MCF 10A (cell line): ENCODE measurements at regions not wholly inside any gene's neighbourhood (a gene's known extent, or its start where the extent isn't known, plus 50 kb on each side); places are given as distances from the start of the nearest gene placed in this dataset.

Source experiments
- BruUV-seq: library from RNA; stranded (reverse); fragments of 400-500 nt; replicated peaks from 2 replicates; lab custom pipeline; 2021; lab: Mats Ljungman, UMichigan
- CTCF ChIA-PET: fragments of 300-600 bp; sonication (Branson Sonifier 250); formaldehyde crosslinking; extraction: SDS; loops from one replicate; lab custom pipeline; 2021; ENCODE audit warnings: antibody characterized with exemption, inconsistent platforms; lab: Yijun Ruan, JAX
- POLR2A ChIA-PET: fragments of 300-600, 350-650 bp; sonication (Branson Sonifier 250); formaldehyde crosslinking; extraction: SDS; loops from one replicate; lab custom pipeline; 2020; ENCODE audit warnings: antibody characterized with exemption, inconsistent platforms; lab: Yijun Ruan, JAX
- DNase-seq: peaks from one replicate; pipeline ENCODE4 v3.0.0-alpha.2; 2018; ENCODE audit not compliant: unreplicated experiment
- H3K27ac Mint-ChIP-seq: one replicate; pipeline ENCODE4 v1.8.0; 2022; ENCODE audit warnings: mild to moderate bottlenecking, low read depth, mixed read lengths; ENCODE audit not compliant: unreplicated experiment
- H3K27me3 Mint-ChIP-seq: one replicate; pipeline ENCODE4 v1.8.0; 2022; ENCODE audit warnings: mixed read lengths; ENCODE audit not compliant: insufficient read depth, unreplicated experiment
- H3K36me3 Mint-ChIP-seq: one replicate; pipeline ENCODE4 v1.8.0; 2022; ENCODE audit warnings: mild to moderate bottlenecking, moderate library complexity, mixed read lengths; ENCODE audit not compliant: insufficient read depth, unreplicated experiment
- H3K4me1 Mint-ChIP-seq: one replicate; pipeline ENCODE4 v1.8.0; 2022; ENCODE audit warnings: mixed read lengths; ENCODE audit not compliant: insufficient read depth, unreplicated experiment
- H3K4me3 Mint-ChIP-seq: one replicate; pipeline ENCODE4 v1.8.0; 2022; ENCODE audit warnings: mild to moderate bottlenecking, moderate library complexity, mixed read lengths; ENCODE audit not compliant: unreplicated experiment
- H3K9me3 Mint-ChIP-seq: one replicate; pipeline ENCODE4 v1.8.0; 2022; ENCODE audit warnings: mixed read lengths; ENCODE audit not compliant: unreplicated experiment
- intact Hi-C: fragments of 100-400 bp; cut with micrococcal nuclease; formaldehyde crosslinking; loops from 2 replicates; pipeline ENCODE4 v1.14.1; 2022
- TF ChIP-seq, protein P1 (sequence below): fragments of 200-600 bp; IDR thresholded peaks from one replicate; pipeline ENCODE4 v1.8.0; 2022; ENCODE audit warnings: antibody characterized with exemption, mild to moderate bottlenecking; ENCODE audit not compliant: unreplicated experiment

GRCh38 chr4:59838236-59838635, 1361.9 kb upstream of the ADGRL3 start:
- intact Hi-C loops = no loop called here
- Mint-ChIP-seq H3K4me1 (no peaks in the 10 kb centered on the region), H3K36me3 (no peaks in the 10 kb centered on the region), H3K27ac (no peak overlapping the region), H3K4me3 (no peak overlapping the region), H3K27me3 (no peaks in the 10 kb centered on the region), H3K9me3 (no peaks in the 10 kb centered on the region)
- no TSS peak for BruUV-seq
- POLR2A ChIA-PET = interaction anchor here (0.7 kb wide), 1 partner anchor 418 kb away, joined by 3 read pairs; no protein-coding TSS in a partner anchor
- TF ChIP-seq, protein P1, sequence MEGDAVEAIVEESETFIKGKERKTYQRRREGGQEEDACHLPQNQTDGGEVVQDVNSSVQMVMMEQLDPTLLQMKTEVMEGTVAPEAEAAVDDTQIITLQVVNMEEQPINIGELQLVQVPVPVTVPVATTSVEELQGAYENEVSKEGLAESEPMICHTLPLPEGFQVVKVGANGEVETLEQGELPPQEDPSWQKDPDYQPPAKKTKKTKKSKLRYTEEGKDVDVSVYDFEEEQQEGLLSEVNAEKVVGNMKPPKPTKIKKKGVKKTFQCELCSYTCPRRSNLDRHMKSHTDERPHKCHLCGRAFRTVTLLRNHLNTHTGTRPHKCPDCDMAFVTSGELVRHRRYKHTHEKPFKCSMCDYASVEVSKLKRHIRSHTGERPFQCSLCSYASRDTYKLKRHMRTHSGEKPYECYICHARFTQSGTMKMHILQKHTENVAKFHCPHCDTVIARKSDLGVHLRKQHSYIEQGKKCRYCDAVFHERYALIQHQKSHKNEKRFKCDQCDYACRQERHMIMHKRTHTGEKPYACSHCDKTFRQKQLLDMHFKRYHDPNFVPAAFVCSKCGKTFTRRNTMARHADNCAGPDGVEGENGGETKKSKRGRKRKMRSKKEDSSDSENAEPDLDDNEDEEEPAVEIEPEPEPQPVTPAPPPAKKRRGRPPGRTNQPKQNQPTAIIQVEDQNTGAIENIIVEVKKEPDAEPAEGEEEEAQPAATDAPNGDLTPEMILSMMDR = no peak
- CTCF ChIA-PET = no interaction called here
- no peak for DNase-seq

GRCh38 chr4:59841698-59842097, 1358.4 kb upstream of the ADGRL3 start:
- no TSS peak for BruUV-seq

DNA sequence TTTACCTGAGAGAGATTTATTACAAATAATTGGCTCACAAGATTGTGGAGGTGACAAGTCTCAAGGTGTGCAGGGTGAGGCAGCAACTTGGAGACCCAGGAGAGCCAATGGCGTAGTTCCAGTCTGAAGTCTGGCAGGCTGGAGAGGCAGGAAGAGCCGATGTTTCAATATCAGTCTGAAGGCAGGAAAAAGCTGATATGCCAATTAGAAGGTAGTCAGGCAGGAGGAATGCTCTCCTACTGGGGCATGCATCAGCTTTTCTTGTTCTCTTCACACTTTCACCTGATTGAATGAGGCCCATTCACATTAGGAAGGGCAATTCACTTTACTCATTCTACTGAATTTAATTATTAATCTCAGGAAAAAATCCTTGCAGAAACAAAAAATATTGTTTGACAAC, 1351.7 kb upstream of the ADGRL3 start:
- Mint-ChIP-seq H3K27me3 (no peaks in the 10 kb centered on the region), H3K4me1 (no peaks in the 10 kb centered on the region), H3K27ac (no peak overlapping the region), H3K36me3 (no peaks in the 10 kb centered on the region), H3K9me3 (peaks cover 14% of the 10 kb centered on the region), H3K4me3 (no peak overlapping the region)
- intact Hi-C loops = no loop called here
- CTCF ChIA-PET = no interaction called here
- BruUV-seq = no TSS peak
- DNase-seq = no peak
- TF ChIP-seq, protein P1 = no peak
- POLR2A ChIA-PET = no interaction called here

More at GRCh38 chr4:59841698-59842097, 1358.4 kb upstream of the ADGRL3 start:
- TF ChIP-seq, protein P1 = no peak
- ChIA-PET POLR2A (no interaction called here), CTCF (no interaction called here)
- no peaks in the 10 kb centered on the region for H3K27me3 Mint-ChIP-seq
- intact Hi-C loops = no loop called here
- H3K4me1 Mint-ChIP-seq = no peaks in the 10 kb centered on the region
- peaks cover 14% of the 10 kb centered on the region for H3K9me3 Mint-ChIP-seq
- no peaks in the 10 kb centered on the region for H3K36me3 Mint-ChIP-seq
- no peak for DNase-seq
- no peak overlapping the region for H3K27ac Mint-ChIP-seq
- no peak overlapping the region for H3K4me3 Mint-ChIP-seq

- TF ChIP-seq, protein P1 = no peak
- Mint-ChIP-seq H3K27me3 (no peaks in the 10 kb centered on the region), H3K27ac (no peak overlapping the region), H3K4me3 (no peak overlapping the region), H3K36me3 (no peaks in the 10 kb centered on the region), H3K4me1 (no peaks in the 10 kb centered on the region), H3K9me3 (peaks cover 8% of the 10 kb centered on the region)
- ChIA-PET POLR2A (no interaction called here), CTCF (interaction anchor here (0.5 to 0.6 kb wide), 2 partner anchors 129 to 259 kb away, joined by 3 read pairs; no protein-coding TSS in a partner anchor)
- no TSS peak for BruUV-seq
- DNase-seq = no peak
- intact Hi-C loops = no loop called here
These were observed 1344.3 kb upstream of the ADGRL3 start for GRCh38 chr4:59855630-59856352.
